RWPE1 (cell line): ENCODE measurements at regions not wholly inside any gene's neighbourhood (a gene's known extent, or its start where the extent isn't known, plus 50 kb on each side); places are given as distances from the start of the nearest gene placed in this dataset.
A peak's percentile ranks its signal among the peaks of the same experiment; 100 is the strongest.

Experiments used
- CTCF ChIA-PET: fragments of 350-600 bp; sonication (Branson Sonifier 250); formaldehyde crosslinking; extraction: SDS; loops from one replicate; lab custom pipeline; 2021; lab: Yijun Ruan, JAX
- POLR2A ChIA-PET: fragments of 400-600 bp; formaldehyde crosslinking; extraction: SDS; loops from one replicate; lab custom pipeline; 2020; ENCODE audit warnings: antibody characterized with exemption; ENCODE audit not compliant: low non-redundant PET; lab: Yijun Ruan, JAX
- DNase-seq: peaks from one replicate; pipeline ENCODE4 v3.0.0; 2012; ENCODE audit warnings: low spot score
- H3K27ac ChIP-seq: fragments of 450-650 bp; 2 replicates; pipeline ENCODE4 v1.5.1; 2017
- CTCF ChIP-seq: fragments of 450-650 bp; conservative IDR thresholded peaks from 2 replicates; pipeline ENCODE4 v1.5.1; 2017; ENCODE audit warnings: low read depth, mild to moderate bottlenecking

DNA sequence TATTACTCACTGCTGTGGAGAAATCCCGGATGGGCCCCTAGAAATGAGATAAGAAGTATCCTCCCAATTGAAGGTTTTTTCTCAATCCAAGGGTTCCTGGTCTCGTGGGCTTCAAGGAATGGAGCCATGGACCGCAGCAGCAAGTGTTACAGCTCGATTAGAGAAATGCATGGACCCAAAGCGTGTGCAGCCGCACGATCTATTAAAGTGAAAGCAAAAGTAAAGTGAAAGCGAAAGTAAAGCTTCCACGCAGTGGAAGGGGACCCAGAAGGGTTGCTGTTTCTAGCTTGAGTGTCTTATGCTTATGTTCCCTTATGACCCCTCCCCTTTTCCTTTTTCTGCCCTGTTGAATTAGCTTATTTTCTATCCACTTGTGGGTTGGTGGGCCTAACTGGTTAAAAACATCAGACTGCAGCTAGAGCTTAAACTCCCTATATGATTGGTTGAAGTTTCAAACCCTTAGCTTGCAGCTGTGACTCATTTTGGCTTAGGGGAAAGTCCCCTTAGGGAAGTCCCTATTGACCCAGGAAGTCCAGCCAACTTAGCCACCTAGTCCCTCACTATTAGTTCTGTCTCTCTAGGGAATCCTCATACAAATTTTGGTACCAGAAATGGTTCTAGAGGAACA lies 1111.8 kb downstream of the TAF11L14 start:
- TF ChIP-seq CTCF, result no peak
- DNase-seq, result no peak
- ChIA-PET CTCF (interaction anchor here (1.0 kb wide), 1 partner anchor 114 kb away, joined by 3 read pairs; no protein-coding TSS in a partner anchor), POLR2A (no interaction called here)
- no peak overlapping the region for H3K27ac ChIP-seq

GRCh38 chr5:18749763-18750162 lies 1115.5 kb downstream of the TAF11L14 start:
- TF ChIP-seq CTCF, result no peak
- H3K27ac ChIP-seq, result no peak overlapping the region
- POLR2A ChIA-PET, result no interaction called here
- CTCF ChIA-PET, result no interaction called here
- DNase-seq, result no peak

GRCh38 chr5:18752317-18752716 lies 1118.1 kb downstream of the TAF11L14 start:
- DNase-seq, result no peak
- POLR2A ChIA-PET, result no interaction called here
- H3K27ac ChIP-seq, result no peak overlapping the region
- no peak for TF ChIP-seq CTCF
- CTCF ChIA-PET, result no interaction called here

DNA sequence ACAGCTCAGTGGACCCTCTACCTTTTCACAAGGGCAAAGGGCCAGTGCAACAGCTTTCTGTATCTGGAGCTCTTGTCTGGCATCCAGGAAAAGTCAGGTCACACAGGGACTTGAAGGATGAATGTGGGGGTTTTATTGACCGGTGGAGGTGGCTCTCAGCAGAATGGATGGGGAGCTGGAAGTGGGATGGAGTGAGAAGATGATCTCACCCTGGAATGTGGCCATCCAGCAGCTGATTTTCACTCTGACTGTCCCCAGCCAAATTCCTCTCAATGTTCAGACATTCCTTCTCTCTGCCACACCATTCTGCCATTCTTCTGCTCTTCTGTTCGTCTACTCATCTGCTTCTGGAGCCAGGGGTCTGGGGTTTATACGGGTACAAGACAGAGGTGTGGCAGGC lies 1119.9 kb downstream of the TAF11L14 start:
- DNase-seq, result no peak
- ChIA-PET POLR2A (no interaction called here), CTCF (interaction anchor here (0.6 kb wide), 1 partner anchor 313 kb away, joined by 3 read pairs; no protein-coding TSS in a partner anchor)
- no peak for TF ChIP-seq CTCF
- H3K27ac ChIP-seq, result no peak overlapping the region

DNA sequence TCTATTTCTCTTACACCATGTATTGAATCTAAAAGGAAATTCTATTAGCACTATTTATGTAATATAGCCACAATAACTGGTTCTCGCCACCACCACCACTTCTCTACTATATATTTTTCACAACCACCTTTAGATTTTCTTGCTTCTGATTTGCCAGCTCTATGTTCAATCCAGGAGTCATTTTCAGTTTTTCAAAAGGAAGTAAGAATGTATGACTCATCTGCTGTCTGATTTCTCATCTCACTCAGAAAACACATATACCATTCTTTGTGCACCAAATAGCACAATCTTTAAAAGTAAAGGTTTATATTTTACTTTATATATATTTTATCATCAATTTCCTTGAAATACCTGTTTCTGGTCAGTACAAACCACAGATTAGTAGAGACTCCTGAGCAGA lies 1127.5 kb downstream of the TAF11L14 start:
- peak; percentile 10 for DNase-seq
- no peak overlapping the region for H3K27ac ChIP-seq
- ChIA-PET CTCF (no interaction called here), POLR2A (no interaction called here)
- no peak for TF ChIP-seq CTCF

- DNase-seq, result no peak
- TF ChIP-seq CTCF, result no peak
- ChIA-PET CTCF (no interaction called here), POLR2A (no interaction called here)
- H3K27ac ChIP-seq, result no peak overlapping the region
Observed at GRCh38 chr5:18764161-18764560, 1129.9 kb downstream of the TAF11L14 start.
